ENCODE measurements at regions not wholly inside any gene's neighbourhood (a gene's known extent, or its start where the extent isn't known, plus 50 kb on each side); places are given as distances from the start of the nearest gene placed in this dataset.

DNA sequence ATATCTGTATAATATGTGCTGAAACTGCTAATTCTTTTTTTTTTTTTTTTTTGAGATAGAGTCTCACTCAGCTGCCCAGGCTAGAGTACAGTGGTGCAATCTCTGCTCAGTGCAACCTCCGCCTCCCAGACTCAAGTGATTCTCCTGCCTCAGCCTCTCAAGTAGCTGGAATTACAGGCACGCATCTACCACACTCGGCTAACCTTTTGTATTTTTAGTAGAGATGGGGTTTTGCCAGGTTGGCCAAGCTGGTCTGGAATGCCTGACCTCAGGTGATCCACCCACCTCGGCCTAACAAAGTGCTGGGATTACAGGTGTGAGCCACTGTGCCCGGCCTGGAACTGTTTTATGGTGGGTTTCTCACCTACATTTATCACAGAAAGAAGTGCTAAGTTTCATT lies 307.8 kb upstream of the STT3B start:
- DNase-seq: no peak
- intact Hi-C loops (cut with DNase I): no loop called here
- Histone ChIP-seq H3K27ac (no peak overlapping the region), H3K36me3 (no peaks in the 10 kb centered on the region), H3K4me1 (ENCODE audit: insufficient read depth) (no peaks in the 10 kb centered on the region), H3K9me3 (no peaks in the 10 kb centered on the region), H3K27me3 (no peaks in the 10 kb centered on the region), H3K4me3 (no peak overlapping the region)
- TF ChIP-seq POLR2A (IDR thresholded peaks at IDR 0.05): no peak
- no peak for TF ChIP-seq EP300 (IDR thresholded peaks at IDR 0.05)
- TF ChIP-seq, protein P1, sequence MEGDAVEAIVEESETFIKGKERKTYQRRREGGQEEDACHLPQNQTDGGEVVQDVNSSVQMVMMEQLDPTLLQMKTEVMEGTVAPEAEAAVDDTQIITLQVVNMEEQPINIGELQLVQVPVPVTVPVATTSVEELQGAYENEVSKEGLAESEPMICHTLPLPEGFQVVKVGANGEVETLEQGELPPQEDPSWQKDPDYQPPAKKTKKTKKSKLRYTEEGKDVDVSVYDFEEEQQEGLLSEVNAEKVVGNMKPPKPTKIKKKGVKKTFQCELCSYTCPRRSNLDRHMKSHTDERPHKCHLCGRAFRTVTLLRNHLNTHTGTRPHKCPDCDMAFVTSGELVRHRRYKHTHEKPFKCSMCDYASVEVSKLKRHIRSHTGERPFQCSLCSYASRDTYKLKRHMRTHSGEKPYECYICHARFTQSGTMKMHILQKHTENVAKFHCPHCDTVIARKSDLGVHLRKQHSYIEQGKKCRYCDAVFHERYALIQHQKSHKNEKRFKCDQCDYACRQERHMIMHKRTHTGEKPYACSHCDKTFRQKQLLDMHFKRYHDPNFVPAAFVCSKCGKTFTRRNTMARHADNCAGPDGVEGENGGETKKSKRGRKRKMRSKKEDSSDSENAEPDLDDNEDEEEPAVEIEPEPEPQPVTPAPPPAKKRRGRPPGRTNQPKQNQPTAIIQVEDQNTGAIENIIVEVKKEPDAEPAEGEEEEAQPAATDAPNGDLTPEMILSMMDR (IDR thresholded peaks at IDR 0.05): no peak
- WGBS, 3 donors: 96 to 98% (median 97%) methylated on average over 5 of the region's 5 CpGs

DNA sequence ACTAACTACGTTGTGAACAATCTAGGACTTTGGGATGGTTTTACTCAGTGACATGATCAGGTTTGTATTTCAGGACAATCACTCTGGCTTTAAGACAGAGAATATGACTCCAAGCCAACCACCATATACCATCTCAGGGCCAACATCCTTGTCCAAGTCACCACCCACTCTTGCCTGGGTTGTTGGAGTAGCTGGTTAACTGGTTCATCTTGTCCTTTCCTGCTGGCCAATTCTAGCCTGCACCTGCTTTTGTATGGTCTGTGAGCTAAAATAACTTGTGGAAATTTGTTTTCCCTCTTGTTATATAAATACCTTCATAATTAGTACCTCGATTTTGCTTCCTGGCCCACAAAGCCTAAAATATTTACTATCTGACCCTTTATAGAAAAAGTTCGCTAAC lies 306.8 kb upstream of the STT3B start:
- H3K9me3 ChIP-seq: no peaks in the 10 kb centered on the region
- intact Hi-C loops (cut with DNase I): no loop called here
- no peaks in the 10 kb centered on the region for H3K27me3 ChIP-seq
- TF ChIP-seq POLR2A (IDR thresholded peaks at IDR 0.05): no peak
- TF ChIP-seq, protein P1 (IDR thresholded peaks at IDR 0.05): no peak
- no peak for TF ChIP-seq EP300 (IDR thresholded peaks at IDR 0.05)
- no peaks in the 10 kb centered on the region for H3K36me3 ChIP-seq
- no peak overlapping the region for H3K27ac ChIP-seq
- no peak overlapping the region for H3K4me3 ChIP-seq
- DNase-seq: no peak
- WGBS, 3 donors: 80 to 88% (median 83%) methylated on average over 3 of the region's 3 CpGs
- no peaks in the 10 kb centered on the region for H3K4me1 ChIP-seq (ENCODE audit: insufficient read depth)

DNA sequence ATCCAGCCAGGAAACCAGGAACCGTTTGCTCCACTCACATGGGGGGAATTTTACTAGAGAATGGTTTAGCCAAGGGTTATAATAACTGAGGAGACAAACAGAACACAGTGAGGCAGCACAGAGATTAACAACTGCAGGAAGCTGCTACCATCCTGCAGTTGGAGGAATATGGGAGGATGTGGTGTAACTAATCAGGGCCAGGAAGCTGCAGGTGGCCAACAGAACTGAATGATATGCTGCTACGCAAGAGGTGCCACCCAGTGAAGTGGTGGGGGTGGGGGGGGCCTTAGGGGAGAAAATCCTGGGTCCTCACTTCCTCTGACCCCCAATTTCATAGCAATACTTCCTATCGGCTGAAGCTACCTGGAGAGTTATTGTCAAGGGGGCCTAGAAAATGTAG lies 306.4 kb upstream of the STT3B start:
- TF ChIP-seq, protein P1 (IDR thresholded peaks at IDR 0.05): no peak
- no peak for TF ChIP-seq EP300 (IDR thresholded peaks at IDR 0.05)
- Histone ChIP-seq H3K36me3 (no peaks in the 10 kb centered on the region), H3K9me3 (no peaks in the 10 kb centered on the region), H3K4me1 (ENCODE audit: insufficient read depth) (no peaks in the 10 kb centered on the region), H3K27ac (no peak overlapping the region), H3K27me3 (no peaks in the 10 kb centered on the region), H3K4me3 (no peak overlapping the region)
- intact Hi-C loops (cut with DNase I): no loop called here
- DNase-seq: no peak
- 86 to 89% (median 87%) methylated on average over 3 of the region's 3 CpGs for WGBS, 3 donors

DNA sequence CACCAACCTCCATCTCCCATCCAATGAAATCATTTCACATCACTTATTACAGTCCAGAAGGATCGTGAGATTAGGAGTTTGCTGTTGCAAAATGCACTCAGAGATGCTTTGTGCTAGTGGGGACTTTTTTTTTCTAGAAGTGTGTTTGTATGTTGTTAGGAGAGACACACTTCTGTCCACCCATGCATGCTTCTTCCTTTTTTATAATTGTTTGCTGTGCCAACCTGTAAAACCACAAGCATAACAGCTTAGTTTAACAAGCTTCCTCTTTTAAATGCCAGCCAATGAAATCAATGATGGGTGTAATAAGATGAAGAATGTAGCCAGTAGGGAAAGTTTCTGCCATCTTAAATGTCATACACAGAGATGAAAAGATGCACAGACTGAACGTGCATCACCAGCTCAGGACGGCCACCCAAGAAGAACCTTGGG lies 305.6 kb upstream of the STT3B start:
- no peaks in the 10 kb centered on the region for H3K27me3 ChIP-seq
- no peak overlapping the region for H3K27ac ChIP-seq
- TF ChIP-seq, protein P1 (IDR thresholded peaks at IDR 0.05): no peak
- H3K4me1 ChIP-seq (ENCODE audit: insufficient read depth): no peaks in the 10 kb centered on the region
- H3K36me3 ChIP-seq: no peaks in the 10 kb centered on the region
- intact Hi-C loops (cut with DNase I): loop anchor here in 1 of 4 donors (1.0 kb wide), 1 partner anchor 42 kb away; no protein-coding TSS in a partner anchor
- no peak overlapping the region for H3K4me3 ChIP-seq
- H3K9me3 ChIP-seq: no peaks in the 10 kb centered on the region
- DNase-seq: no peak
- WGBS, 3 donors: 75 to 80% (median 77%) methylated on average over 3 of the region's 3 CpGs
